ENCODE measurements at regions not wholly inside any gene's neighbourhood (a gene's known extent, or its start where the extent isn't known, plus 50 kb on each side); places are given as distances from the start of the nearest gene placed in this dataset.
"Not testable (repeated sequence)": the region's sequence is repeated elsewhere in the genome, so short reads cannot be mapped to it uniquely, and the experiment has no call there.

DNA sequence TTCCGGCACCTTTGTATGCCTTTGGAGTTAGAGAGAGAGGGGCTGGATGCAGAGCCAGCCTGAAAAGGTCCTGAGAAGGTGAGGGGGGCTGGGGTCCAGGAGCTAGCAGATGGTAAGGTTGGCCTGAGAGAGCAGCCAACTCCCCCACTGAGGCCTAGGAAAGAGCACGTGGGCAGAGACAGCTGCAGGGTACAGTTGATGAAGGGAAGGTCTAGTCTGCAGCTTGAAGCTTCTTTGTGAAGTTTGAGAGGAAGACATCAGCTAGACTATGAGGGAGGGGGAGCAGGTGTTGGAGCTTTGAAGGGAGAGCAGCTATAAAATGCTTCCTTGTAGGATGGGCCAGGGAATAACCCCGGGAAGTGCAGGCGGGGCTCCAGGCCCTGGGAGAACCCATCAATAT lies 289.3 kb upstream of the AMIGO2 start:
- DNase-seq, result no peak
- H3K27me3 Mint-ChIP-seq (ENCODE audit: insufficient read depth), result no peaks in the 10 kb centered on the region; the same call in 1 of the 2 replicates
- no peaks in the 10 kb centered on the region for H3K9me3 Mint-ChIP-seq
- H3K27ac Mint-ChIP-seq, result no peak overlapping the region
- no peaks in the 10 kb centered on the region; the same call in 1 of the 2 replicates for H3K4me1 Mint-ChIP-seq (ENCODE audit: low read depth)
- no peak overlapping the region for H3K4me3 Mint-ChIP-seq
- H3K36me3 Mint-ChIP-seq (ENCODE audit: low read depth), result no peaks in the 10 kb centered on the region
- TF ChIP-seq, protein P1, sequence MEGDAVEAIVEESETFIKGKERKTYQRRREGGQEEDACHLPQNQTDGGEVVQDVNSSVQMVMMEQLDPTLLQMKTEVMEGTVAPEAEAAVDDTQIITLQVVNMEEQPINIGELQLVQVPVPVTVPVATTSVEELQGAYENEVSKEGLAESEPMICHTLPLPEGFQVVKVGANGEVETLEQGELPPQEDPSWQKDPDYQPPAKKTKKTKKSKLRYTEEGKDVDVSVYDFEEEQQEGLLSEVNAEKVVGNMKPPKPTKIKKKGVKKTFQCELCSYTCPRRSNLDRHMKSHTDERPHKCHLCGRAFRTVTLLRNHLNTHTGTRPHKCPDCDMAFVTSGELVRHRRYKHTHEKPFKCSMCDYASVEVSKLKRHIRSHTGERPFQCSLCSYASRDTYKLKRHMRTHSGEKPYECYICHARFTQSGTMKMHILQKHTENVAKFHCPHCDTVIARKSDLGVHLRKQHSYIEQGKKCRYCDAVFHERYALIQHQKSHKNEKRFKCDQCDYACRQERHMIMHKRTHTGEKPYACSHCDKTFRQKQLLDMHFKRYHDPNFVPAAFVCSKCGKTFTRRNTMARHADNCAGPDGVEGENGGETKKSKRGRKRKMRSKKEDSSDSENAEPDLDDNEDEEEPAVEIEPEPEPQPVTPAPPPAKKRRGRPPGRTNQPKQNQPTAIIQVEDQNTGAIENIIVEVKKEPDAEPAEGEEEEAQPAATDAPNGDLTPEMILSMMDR (IDR thresholded peaks at IDR 0.05), result no peak

DNA sequence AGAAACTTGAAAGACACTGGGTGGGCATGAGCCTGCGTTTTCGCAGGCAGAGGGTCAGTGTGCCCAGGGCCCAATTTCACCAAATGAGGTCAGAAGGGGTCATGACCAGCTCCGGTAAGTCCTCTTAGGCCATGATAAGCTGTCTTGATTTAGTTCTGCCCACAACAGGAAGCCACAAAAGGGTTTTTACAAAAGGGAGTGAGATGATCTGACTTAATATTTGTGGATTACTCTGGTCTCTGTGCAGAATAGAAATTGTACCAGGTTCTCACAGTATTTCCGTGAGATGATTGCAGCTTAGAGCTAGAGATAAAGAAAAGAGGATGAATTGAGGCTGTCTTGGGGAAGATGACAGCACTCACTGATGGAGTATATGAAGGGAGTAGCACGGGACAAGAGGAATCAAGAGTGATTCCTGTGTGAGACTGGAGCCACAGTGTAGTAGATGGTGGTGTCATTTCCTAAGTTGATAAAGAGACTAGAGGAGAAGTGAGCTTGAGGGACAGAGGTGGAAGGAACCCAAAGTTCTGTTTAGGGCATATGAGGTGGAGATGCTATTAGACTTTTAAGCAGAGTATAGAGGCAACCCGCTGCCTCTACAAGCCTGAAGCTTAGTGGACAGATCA lies 288.3 kb upstream of the AMIGO2 start:
- Mint-ChIP-seq H3K27ac (no peak overlapping the region), H3K4me3 (no peak overlapping the region), H3K9me3 (no peaks in the 10 kb centered on the region), H3K27me3 (ENCODE audit: insufficient read depth) (no peaks in the 10 kb centered on the region; the same call in 1 of the 2 replicates), H3K4me1 (ENCODE audit: low read depth) (no peaks in the 10 kb centered on the region; the same call in 1 of the 2 replicates), H3K36me3 (ENCODE audit: low read depth) (no peaks in the 10 kb centered on the region)
- TF ChIP-seq, protein P1 (IDR thresholded peaks at IDR 0.05), result no peak
- DNase-seq, result no peak

DNA sequence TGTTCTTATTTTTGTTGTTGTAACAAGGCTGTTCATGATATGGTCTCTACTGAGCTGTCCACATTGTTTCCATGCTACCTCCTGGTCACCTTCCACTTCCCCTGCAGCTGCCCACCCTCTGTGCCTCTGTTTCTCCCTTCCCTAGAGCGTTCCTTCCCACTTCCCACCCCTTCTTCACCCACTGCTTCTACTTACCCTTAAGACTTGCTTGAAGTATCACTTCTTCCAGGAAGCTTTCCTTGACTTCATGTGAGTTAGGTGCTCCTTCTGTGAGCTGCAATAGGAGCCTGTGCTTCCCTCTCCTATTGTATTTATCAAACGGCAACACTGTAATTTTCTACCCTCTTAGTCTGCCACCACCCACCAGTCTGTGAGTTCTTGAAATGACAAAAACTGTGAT lies 286.8 kb upstream of the AMIGO2 start:
- H3K27ac Mint-ChIP-seq, result no peak overlapping the region
- H3K9me3 Mint-ChIP-seq, result no peaks in the 10 kb centered on the region

DNA sequence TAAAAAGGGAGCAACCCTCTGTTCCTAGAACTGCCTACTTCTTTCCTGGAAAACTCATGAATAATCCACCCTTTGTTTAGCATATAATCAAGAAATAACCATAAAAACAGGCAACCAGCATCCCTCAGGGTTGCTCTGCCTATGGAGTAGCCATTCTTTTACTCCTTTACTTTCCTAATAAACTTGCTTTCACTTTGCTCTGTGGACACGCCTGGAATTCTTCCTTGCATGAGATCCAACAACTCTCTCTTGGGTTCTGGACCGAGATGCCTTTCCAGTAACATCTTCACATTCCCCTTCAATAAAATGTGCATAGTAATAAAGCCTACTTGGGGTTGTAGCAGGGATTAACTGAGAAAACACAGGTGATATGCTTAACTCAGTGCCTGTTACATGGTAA lies 286.4 kb upstream of the AMIGO2 start:
- Mint-ChIP-seq H3K27me3 (ENCODE audit: insufficient read depth) (no peaks in the 10 kb centered on the region; the same call in 1 of the 2 replicates), H3K27ac (no peak overlapping the region), H3K4me3 (no peak overlapping the region), H3K36me3 (ENCODE audit: low read depth) (no peaks in the 10 kb centered on the region), H3K4me1 (ENCODE audit: low read depth) (peaks cover 15% of the 10 kb centered on the region), H3K9me3 (no peaks in the 10 kb centered on the region)
- TF ChIP-seq, protein P1 (IDR thresholded peaks at IDR 0.05), result no peak
- no peak for DNase-seq

More for the DNA sequence above, 286.8 kb upstream of the AMIGO2 start:
- TF ChIP-seq, protein P1 (IDR thresholded peaks at IDR 0.05), result no peak
- no peaks in the 10 kb centered on the region for H3K36me3 Mint-ChIP-seq (ENCODE audit: low read depth)
- H3K27me3 Mint-ChIP-seq (ENCODE audit: insufficient read depth), result no peaks in the 10 kb centered on the region; the same call in 1 of the 2 replicates
- peaks cover 11% of the 10 kb centered on the region for H3K4me1 Mint-ChIP-seq (ENCODE audit: low read depth)
- no peak for DNase-seq
- H3K4me3 Mint-ChIP-seq, result no peak overlapping the region

DNA sequence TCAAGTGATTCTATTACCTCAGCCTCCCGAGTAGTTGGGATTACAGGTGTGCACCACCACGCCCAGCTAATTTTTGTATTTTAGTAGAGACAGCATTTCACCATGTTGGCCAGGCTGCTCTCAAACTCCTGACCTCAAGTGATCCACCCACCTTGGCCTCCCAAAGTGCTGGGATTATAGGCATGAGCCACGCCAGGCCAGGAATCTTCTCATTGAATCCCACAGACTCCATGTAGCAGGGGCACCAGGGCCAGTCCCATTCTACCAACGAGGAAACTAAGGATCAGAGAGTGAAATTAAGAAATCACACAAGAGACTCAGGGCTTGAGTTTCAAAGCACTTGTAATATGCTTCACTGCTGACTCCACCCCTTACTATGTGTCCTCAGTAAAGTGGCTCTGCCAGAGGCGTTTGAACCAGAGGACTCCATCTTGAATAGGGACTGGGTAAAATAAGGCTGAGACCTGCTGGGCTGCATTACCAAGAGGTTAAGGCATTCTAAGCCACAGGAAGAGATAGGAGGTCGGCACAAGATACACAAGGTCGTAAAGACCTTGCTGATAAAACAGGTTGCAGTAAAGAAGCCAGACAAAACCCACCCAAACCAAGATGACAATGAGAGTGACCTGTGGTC lies 285.8 kb upstream of the AMIGO2 start:
- not testable (repeated sequence) for DNase-seq; H3K36me3 Mint-ChIP-seq (ENCODE audit: low read depth); H3K27me3 Mint-ChIP-seq (ENCODE audit: insufficient read depth); H3K4me3 Mint-ChIP-seq; H3K9me3 Mint-ChIP-seq
- peaks cover 21% of the 10 kb centered on the region for H3K4me1 Mint-ChIP-seq (ENCODE audit: low read depth)
- H3K27ac Mint-ChIP-seq, result peak overlapping the region; percentile 30; the same call in 1 of the 2 replicates

DNA sequence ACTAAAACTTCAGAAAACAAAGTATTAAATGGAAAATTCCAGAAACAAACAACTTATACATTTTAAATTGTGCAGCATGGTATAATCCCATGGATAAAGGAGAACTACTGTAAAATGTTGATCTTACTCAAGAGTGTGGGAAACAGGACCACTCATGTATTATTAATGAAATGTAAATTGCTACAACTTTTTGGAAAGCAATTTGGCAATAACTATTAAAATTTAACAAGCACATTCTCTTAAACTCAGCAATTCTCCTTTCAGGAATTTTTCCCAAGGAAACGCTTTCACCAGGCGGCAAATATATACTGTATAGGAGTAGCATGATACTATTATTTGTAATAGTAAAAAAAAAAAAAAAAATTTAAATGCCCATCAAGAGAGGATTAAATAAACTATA lies 284.5 kb upstream of the AMIGO2 start:
- no peak for DNase-seq
- TF ChIP-seq, protein P1 (IDR thresholded peaks at IDR 0.05), result no peak
- H3K4me1 Mint-ChIP-seq (ENCODE audit: low read depth), result peaks cover 25% of the 10 kb centered on the region
- H3K4me3 Mint-ChIP-seq, result no peak overlapping the region
- H3K36me3 Mint-ChIP-seq (ENCODE audit: low read depth), result no peaks in the 10 kb centered on the region
- H3K27me3 Mint-ChIP-seq (ENCODE audit: insufficient read depth), result no peaks in the 10 kb centered on the region
- no peaks in the 10 kb centered on the region for H3K9me3 Mint-ChIP-seq
- H3K27ac Mint-ChIP-seq, result no peak overlapping the region
